DND-41 (cell line): ENCODE measurements at regions not wholly inside any gene's neighbourhood (a gene's known extent, or its start where the extent isn't known, plus 50 kb on each side); places are given as distances from the start of the nearest gene placed in this dataset.
"Not testable (repeated sequence)": the region's sequence is repeated elsewhere in the genome, so short reads cannot be mapped to it uniquely, and the experiment has no call there.

Experiments
- ATAC-seq: fragments of 200-7000 bp; cut with Tn5 transposase; 3 replicates; pipeline ENCODE4 v1.9.1; 2021; ENCODE audit warnings: low read depth; ENCODE audit not compliant: insufficient read depth
- DNase-seq: peaks from one replicate; pipeline ENCODE4 v3.0.0-alpha.2; 2020
- H2AFZ ChIP-seq: 2 replicates; pipeline ENCODE4 v1.6.0; 2012; ENCODE audit warnings: low read depth, low read length
- H3K27ac ChIP-seq: 2 replicates; pipeline ENCODE4 v1.5.1; 2012; ENCODE audit warnings: low read length, inconsistent platforms
- H3K27me3 ChIP-seq: fragments of 200-600 bp; sonication (generic); 2 replicates; pipeline ENCODE4 v1.6.0; 2012; ENCODE audit warnings: low read length, mild to moderate bottlenecking, inconsistent platforms; ENCODE audit not compliant: insufficient read depth, poor library complexity
- H3K36me3 ChIP-seq: 2 replicates; pipeline ENCODE4 v1.5.1; 2012; ENCODE audit warnings: low read length, inconsistent platforms; ENCODE audit not compliant: insufficient read depth
- H3K4me1 ChIP-seq: 2 replicates; pipeline ENCODE4 v1.5.1; 2012; ENCODE audit warnings: mild to moderate bottlenecking, low read length; ENCODE audit not compliant: insufficient read depth
- H3K4me2 ChIP-seq: 2 replicates; pipeline ENCODE4 v1.6.0; 2012; ENCODE audit warnings: mild to moderate bottlenecking, moderate library complexity, low read length, inconsistent platforms; ENCODE audit not compliant: insufficient read depth
- H3K4me3 ChIP-seq, 2 experiments: fragments of 200-600 bp in 1 of 2; shearing (Covaris generic) in 1 of 2; 2 replicates each; pipeline ENCODE4 v1.5.1; 2012 to 2016; ENCODE audit warnings: inconsistent platforms in 2 of 2, low read length in 2 of 2, mild to moderate bottlenecking in 2 of 2, low read depth in 1 of 2, moderate library complexity in 1 of 2
- H3K79me2 ChIP-seq: 2 replicates; pipeline ENCODE4 v1.6.0; 2012; ENCODE audit warnings: low read length, inconsistent platforms; ENCODE audit not compliant: insufficient read depth
- H3K9ac ChIP-seq: 2 replicates; pipeline ENCODE4 v1.6.0; 2012; ENCODE audit warnings: low read depth, mild to moderate bottlenecking, inconsistent platforms, low read length, moderate library complexity
- H3K9me3 ChIP-seq: 2 replicates; pipeline ENCODE4 v1.5.1; 2012; ENCODE audit warnings: low read length, moderate library complexity, mild to moderate bottlenecking, inconsistent platforms; ENCODE audit not compliant: insufficient read depth, severe bottlenecking
- H4K20me1 ChIP-seq: 2 replicates; pipeline ENCODE4 v1.6.0; 2012; ENCODE audit warnings: low read length; ENCODE audit not compliant: insufficient read depth
- CTCF ChIP-seq: IDR thresholded peaks from 2 replicates; pipeline ENCODE4 v1.5.1; 2012; ENCODE audit warnings: borderline replicate concordance, low read length, moderate library complexity, mild to moderate bottlenecking; ENCODE audit not compliant: poor library complexity, severe bottlenecking; ENCODE audit errors: extremely low read depth
- EZH2 ChIP-seq: IDR thresholded peaks from 3 replicates; pipeline ENCODE4 v1.6.1; 2012; ENCODE audit warnings: borderline replicate concordance, low read depth, mild to moderate bottlenecking, moderate library complexity, low read length, inconsistent platforms; ENCODE audit not compliant: severe bottlenecking

DNA sequence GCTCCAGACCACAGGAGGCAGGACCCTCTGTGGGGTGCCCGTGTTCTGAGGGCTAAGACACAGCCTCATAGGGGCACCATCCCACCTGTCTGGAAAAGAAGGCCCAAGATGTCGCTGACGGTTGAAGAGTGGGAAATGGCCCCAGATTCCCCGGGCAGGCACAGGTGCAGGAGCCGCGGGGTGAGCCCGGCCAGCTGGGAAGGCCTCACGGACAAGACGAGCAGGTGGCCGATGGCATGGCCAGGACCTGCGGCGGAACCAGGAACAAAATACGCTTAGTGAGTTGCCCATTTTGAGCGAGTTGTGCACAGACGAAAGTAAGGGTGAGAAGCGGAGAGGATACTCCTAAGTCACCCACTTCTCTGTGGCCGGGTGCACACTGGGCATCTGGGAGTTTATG, 1625.3 kb upstream of the GOT2 start:
- not testable (repeated sequence) for ATAC-seq, H3K36me3 ChIP-seq, H3K27ac ChIP-seq, H3K79me2 ChIP-seq, H2AFZ ChIP-seq, H4K20me1 ChIP-seq, H3K4me3 ChIP-seq, H3K4me1 ChIP-seq, H3K9me3 ChIP-seq, H3K4me2 ChIP-seq, H3K27me3 ChIP-seq, DNase-seq, H3K9ac ChIP-seq

GRCh38 chr16:60357876-60358522, 1623.9 kb upstream of the GOT2 start:
- not testable (repeated sequence) for DNase-seq, H3K9ac ChIP-seq, H3K36me3 ChIP-seq, H3K27me3 ChIP-seq, H4K20me1 ChIP-seq, H3K4me1 ChIP-seq, ATAC-seq, H3K4me2 ChIP-seq, H3K4me3 ChIP-seq, H3K9me3 ChIP-seq, H3K27ac ChIP-seq, H3K79me2 ChIP-seq, H2AFZ ChIP-seq

DNA sequence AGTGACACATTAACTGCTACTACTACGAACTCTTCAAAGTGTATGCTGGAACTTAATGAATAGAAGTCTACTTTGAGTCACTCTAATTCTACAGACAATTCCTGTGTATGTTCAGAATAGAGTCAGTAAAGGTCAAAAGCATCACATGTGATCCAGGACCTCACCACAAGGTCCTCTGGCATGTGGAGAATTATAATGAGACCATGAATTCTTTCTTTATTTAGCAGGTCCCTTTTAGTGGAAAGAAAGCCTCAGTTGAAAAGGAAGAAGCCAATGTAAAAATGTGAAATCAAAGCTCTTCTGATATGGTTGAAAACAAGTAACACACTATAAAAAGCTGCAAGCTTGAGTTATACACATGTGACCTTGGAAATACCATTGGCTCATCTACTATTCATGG, 1612.1 kb upstream of the GOT2 start:
- ATAC-seq (no peak), DNase-seq (no peak)
- Histone ChIP-seq H3K27ac (no peak overlapping the region), H4K20me1 (no peaks in the 10 kb centered on the region), H3K4me3 (no peak overlapping the region), H3K79me2 (no peaks in the 10 kb centered on the region), H2AFZ (no peak overlapping the region), H3K4me2 (no peak overlapping the region), H3K27me3 (no peaks in the 10 kb centered on the region), H3K36me3 (no peaks in the 10 kb centered on the region), H3K4me1 (no peaks in the 10 kb centered on the region), H3K9me3 (no peaks in the 10 kb centered on the region), H3K9ac (no peak overlapping the region)
- no peak for TF ChIP-seq CTCF
- no peak for TF ChIP-seq EZH2

DNA sequence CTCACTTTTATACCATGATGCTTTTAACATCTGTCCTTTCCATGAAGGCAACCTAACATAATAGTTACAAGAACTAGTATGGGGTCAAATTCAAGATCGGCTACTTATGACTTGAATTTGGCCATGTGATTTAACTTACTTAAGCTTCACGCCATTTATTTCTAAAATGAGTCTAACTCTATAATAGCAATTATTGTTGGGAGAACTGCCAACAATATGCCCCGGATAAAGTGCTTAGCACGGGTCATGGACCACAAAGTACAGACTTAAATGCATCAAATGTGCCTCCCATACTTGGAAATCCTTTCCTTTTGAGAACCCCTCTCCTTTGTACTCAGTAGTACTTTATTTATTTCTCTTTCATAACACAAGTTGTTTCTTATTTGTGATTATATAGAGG, 1603.6 kb upstream of the GOT2 start:
- H3K79me2 ChIP-seq = no peaks in the 10 kb centered on the region
- H3K4me1 ChIP-seq = no peaks in the 10 kb centered on the region
- H4K20me1 ChIP-seq = no peaks in the 10 kb centered on the region
- H3K36me3 ChIP-seq = no peaks in the 10 kb centered on the region
- no peak overlapping the region for H3K27ac ChIP-seq
- DNase-seq = no peak
- no peak overlapping the region for H3K4me2 ChIP-seq
- no peak for ATAC-seq
- H3K9me3 ChIP-seq = no peaks in the 10 kb centered on the region
- no peak for TF ChIP-seq CTCF
- no peak for TF ChIP-seq EZH2
- H3K27me3 ChIP-seq = no peaks in the 10 kb centered on the region
- H3K4me3 ChIP-seq = no peak overlapping the region
- no peak overlapping the region for H2AFZ ChIP-seq
- H3K9ac ChIP-seq = no peak overlapping the region
